Memory B cell (primary cell): ENCODE measurements at regions not wholly inside any gene's neighbourhood (a gene's known extent, or its start where the extent isn't known, plus 50 kb on each side); places are given as distances from the start of the nearest gene placed in this dataset.

Experiments used
- ATAC-seq: fragments of 150-1000 bp; cut with Tn5 transposase; 2 replicates; pipeline ENCODE4 v1.10.0; 2021; ENCODE audit warnings: low read depth, mild to moderate bottlenecking, moderate library complexity
- DNase-seq, 2 donors: peaks; one replicate each; pipeline ENCODE4 v3.0.0; 2022; ENCODE audit warnings: low spot score in 2 of 2
- H3K27ac Mint-ChIP-seq: one replicate; pipeline ENCODE4 v1.8.0; 2022; ENCODE audit warnings: mild to moderate bottlenecking, moderate library complexity, mixed read lengths
- H3K27me3 Mint-ChIP-seq: one replicate; pipeline ENCODE4 v1.8.0; 2022; ENCODE audit warnings: mixed read lengths
- H3K36me3 Mint-ChIP-seq: one replicate; pipeline ENCODE4 v1.8.0; 2022; ENCODE audit warnings: mild to moderate bottlenecking, mixed read lengths
- H3K4me1 Mint-ChIP-seq: one replicate; pipeline ENCODE4 v1.8.0; 2022; ENCODE audit warnings: mixed read lengths
- H3K4me3 Mint-ChIP-seq: one replicate; pipeline ENCODE4 v1.8.0; 2022; ENCODE audit warnings: mild to moderate bottlenecking, moderate library complexity, mixed read lengths
- H3K9me3 Mint-ChIP-seq: one replicate; pipeline ENCODE4 v1.8.0; 2022; ENCODE audit warnings: mixed read lengths

DNA sequence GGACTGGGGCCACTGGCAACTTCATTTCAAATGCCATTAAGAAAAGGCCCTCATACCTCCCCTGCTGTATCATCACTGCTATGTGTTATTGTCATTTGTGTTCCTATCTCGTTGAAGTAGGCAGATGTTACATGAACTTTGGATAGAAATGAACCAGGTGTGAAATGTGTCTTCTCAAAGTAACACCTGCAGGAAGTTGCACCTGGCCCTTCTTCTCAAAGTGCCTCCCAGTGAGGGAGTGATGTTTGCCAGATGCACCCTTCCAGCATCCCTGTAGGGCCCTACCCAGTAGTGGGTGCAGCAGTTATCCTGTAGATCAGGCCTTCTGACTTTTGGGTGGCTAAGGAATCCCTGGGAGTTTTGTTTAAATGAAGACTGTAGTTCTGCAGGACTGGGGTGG lies 197.7 kb upstream of the CTNNB1 start:
- Mint-ChIP-seq H3K4me3 (no peak overlapping the region), H3K27me3 (peaks cover 2% of the 10 kb centered on the region), H3K4me1 (peaks cover 6% of the 10 kb centered on the region), H3K27ac (no peak overlapping the region), H3K9me3 (no peaks in the 10 kb centered on the region), H3K36me3 (no peaks in the 10 kb centered on the region)
- no peak for DNase-seq
- no peak for ATAC-seq

DNA sequence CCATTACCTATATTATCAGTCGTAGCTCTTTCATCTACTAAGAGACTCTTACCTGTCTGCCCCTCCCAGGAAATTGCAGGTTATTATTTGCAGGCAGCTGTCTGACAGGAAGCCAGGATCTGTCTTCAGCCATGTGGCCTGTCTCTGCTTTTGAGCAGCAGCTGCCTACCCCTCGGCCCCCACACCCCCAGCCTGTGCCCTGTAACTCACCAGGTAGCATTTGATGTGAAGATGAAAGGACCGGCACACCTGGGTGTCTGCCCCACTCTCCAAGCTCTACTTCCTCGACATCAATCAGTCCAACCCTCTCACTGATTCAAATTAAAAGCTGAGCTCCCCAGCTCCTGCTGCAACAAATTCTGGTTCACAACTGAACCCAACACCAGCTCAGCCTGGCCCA lies 197.2 kb upstream of the CTNNB1 start:
- DNase-seq = no peak
- no peaks in the 10 kb centered on the region for H3K9me3 Mint-ChIP-seq
- H3K27me3 Mint-ChIP-seq = peaks cover 2% of the 10 kb centered on the region
- no peaks in the 10 kb centered on the region for H3K36me3 Mint-ChIP-seq
- H3K27ac Mint-ChIP-seq = no peak overlapping the region
- no peak for ATAC-seq
- no peak overlapping the region for H3K4me3 Mint-ChIP-seq
- H3K4me1 Mint-ChIP-seq = peaks cover 6% of the 10 kb centered on the region

- peaks cover 10% of the 10 kb centered on the region for H3K36me3 Mint-ChIP-seq
- H3K4me3 Mint-ChIP-seq = no peak overlapping the region
- DNase-seq (no peak), ATAC-seq (no peak)
- H3K4me1 Mint-ChIP-seq = peaks cover 1% of the 10 kb centered on the region
- H3K9me3 Mint-ChIP-seq = peaks cover 10% of the 10 kb centered on the region
- no peak overlapping the region for H3K27ac Mint-ChIP-seq
- peaks cover 6% of the 10 kb centered on the region for H3K27me3 Mint-ChIP-seq
These were observed 191.9 kb upstream of the CTNNB1 start for GRCh38 chr3:41007399-41007798.

- Mint-ChIP-seq H3K4me3 (no peak overlapping the region), H3K36me3 (peaks cover 10% of the 10 kb centered on the region), H3K4me1 (no peaks in the 10 kb centered on the region), H3K27ac (no peak overlapping the region), H3K27me3 (peaks cover 10% of the 10 kb centered on the region), H3K9me3 (peaks cover 10% of the 10 kb centered on the region)
- DNase-seq = no peak
- ATAC-seq = no peak
These were observed 187.5 kb upstream of the CTNNB1 start for GRCh38 chr3:41011854-41012253.

- Mint-ChIP-seq H3K4me1 (no peaks in the 10 kb centered on the region), H3K27me3 (peaks cover 2% of the 10 kb centered on the region), H3K9me3 (no peaks in the 10 kb centered on the region), H3K27ac (no peak overlapping the region), H3K36me3 (no peaks in the 10 kb centered on the region), H3K4me3 (no peak overlapping the region)
- no peak for ATAC-seq
- no peak for DNase-seq
These were observed 180.4 kb upstream of the CTNNB1 start for GRCh38 chr3:41018855-41019254.

GRCh38 chr3:41024031-41024836 lies 175.1 kb upstream of the CTNNB1 start:
- H3K9me3 Mint-ChIP-seq = no peaks in the 10 kb centered on the region
- no peaks in the 10 kb centered on the region for H3K36me3 Mint-ChIP-seq
- no peaks in the 10 kb centered on the region for H3K4me1 Mint-ChIP-seq
- no peaks in the 10 kb centered on the region for H3K27me3 Mint-ChIP-seq
- DNase-seq (no peak), ATAC-seq (no peak)
- no peak overlapping the region for H3K27ac Mint-ChIP-seq
- no peak overlapping the region for H3K4me3 Mint-ChIP-seq

DNA sequence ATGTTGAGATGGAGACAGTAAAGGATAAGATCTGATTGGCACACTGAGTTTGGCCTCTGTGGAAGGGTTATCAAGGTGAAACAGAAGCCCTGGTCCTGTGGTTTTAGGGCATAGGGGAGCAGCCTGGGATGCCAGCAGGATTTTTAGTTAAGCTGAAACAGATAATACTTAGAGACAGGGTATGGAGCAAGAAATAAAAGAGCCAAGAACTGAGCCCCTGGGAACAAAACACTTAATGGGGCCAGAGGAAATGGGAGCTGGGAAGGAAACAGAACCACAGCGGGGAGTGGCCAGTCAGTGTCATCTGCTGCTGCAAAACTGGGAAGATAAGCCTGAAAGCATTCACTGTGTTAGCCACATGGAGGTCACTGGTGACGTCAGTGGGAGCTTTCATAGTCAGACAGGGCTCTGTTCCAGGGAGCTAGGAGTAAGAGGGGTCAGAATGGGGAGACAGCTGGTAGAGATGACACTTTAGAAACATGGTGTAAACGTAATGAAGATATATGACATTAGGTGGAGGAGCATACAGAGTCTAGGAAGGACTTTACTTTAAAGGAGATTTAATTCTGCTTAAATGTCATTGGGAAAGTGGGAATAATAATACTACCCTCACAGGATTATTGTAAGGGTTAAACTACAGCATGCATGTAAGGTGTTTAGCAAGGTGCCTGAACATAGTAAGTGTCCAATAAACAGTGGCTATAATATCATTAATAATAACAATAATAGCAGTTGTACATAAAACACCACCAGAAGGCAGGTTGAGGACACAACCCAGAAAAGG lies 172.7 kb upstream of the CTNNB1 start:
- no peak overlapping the region for H3K27ac Mint-ChIP-seq

DNA sequence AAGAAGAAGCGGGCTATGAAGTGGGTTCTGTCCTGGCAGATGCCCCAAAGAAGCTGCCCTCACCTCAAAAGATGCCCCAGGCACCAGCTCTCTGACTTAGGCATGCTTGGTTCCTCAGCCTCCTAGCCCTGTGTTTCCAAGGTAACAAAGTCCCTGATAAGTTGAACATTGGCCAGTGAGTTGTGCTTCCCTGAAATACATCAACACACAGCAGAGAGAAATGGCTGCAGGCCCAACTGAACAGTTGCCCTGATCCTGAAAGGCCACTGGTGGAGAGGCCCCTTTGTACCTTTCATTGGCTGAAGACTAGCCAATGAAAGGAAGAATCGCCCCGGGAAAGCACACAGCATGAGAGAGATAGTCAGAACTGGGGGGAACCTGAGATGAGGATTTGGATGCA lies 169.9 kb upstream of the CTNNB1 start:
- no peak overlapping the region for H3K27ac Mint-ChIP-seq
- no peaks in the 10 kb centered on the region for H3K36me3 Mint-ChIP-seq
- no peaks in the 10 kb centered on the region for H3K4me1 Mint-ChIP-seq
- no peaks in the 10 kb centered on the region for H3K9me3 Mint-ChIP-seq
- ATAC-seq (no peak), DNase-seq (no peak)
- H3K4me3 Mint-ChIP-seq = no peak overlapping the region
- H3K27me3 Mint-ChIP-seq = peaks cover 3% of the 10 kb centered on the region

More for the DNA sequence above, 172.7 kb upstream of the CTNNB1 start:
- ATAC-seq (no peak), DNase-seq (no peak)
- H3K4me1 Mint-ChIP-seq = no peaks in the 10 kb centered on the region
- H3K4me3 Mint-ChIP-seq = no peak overlapping the region
- H3K9me3 Mint-ChIP-seq = no peaks in the 10 kb centered on the region
- H3K27me3 Mint-ChIP-seq = peaks cover 2% of the 10 kb centered on the region
- no peaks in the 10 kb centered on the region for H3K36me3 Mint-ChIP-seq

DNA sequence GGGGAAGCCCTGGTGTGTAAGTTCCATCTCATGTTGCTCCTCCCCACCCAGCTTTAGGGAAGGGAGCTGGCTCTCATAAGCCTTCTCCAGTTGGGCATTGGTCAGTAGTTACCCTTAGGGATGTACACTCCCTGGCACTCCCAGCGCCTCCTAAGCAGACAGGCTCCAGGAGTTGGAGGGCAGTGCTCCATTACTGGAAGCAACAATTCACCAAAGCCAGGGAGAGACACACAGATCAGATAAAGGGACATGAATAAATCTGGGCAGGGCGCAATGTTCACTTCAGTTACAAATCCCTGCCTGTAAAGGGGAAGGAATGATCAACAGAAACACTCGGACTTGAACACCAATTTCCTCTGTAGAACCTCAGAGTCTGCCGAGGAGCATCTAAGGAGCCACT lies 169.1 kb upstream of the CTNNB1 start:
- Mint-ChIP-seq H3K4me1 (no peaks in the 10 kb centered on the region), H3K36me3 (no peaks in the 10 kb centered on the region), H3K4me3 (no peak overlapping the region), H3K27me3 (peaks cover 3% of the 10 kb centered on the region), H3K27ac (no peak overlapping the region), H3K9me3 (no peaks in the 10 kb centered on the region)
- DNase-seq (no peak), ATAC-seq (no peak)

- ATAC-seq = no peak
- no peak overlapping the region for H3K4me3 Mint-ChIP-seq
- H3K27ac Mint-ChIP-seq = no peak overlapping the region
- H3K9me3 Mint-ChIP-seq = no peaks in the 10 kb centered on the region
- H3K4me1 Mint-ChIP-seq = no peaks in the 10 kb centered on the region
- no peaks in the 10 kb centered on the region for H3K36me3 Mint-ChIP-seq
- peaks cover 3% of the 10 kb centered on the region for H3K27me3 Mint-ChIP-seq
- no peak for DNase-seq
These were observed 167.9 kb upstream of the CTNNB1 start for GRCh38 chr3:41031401-41031800.

- Mint-ChIP-seq H3K36me3 (no peaks in the 10 kb centered on the region), H3K27ac (no peak overlapping the region), H3K4me3 (no peak overlapping the region), H3K4me1 (peaks cover 11% of the 10 kb centered on the region), H3K27me3 (peaks cover 3% of the 10 kb centered on the region), H3K9me3 (peaks cover 2% of the 10 kb centered on the region)
- ATAC-seq = no peak
- DNase-seq = no peak
These were observed 165.3 kb upstream of the CTNNB1 start for GRCh38 chr3:41033956-41034519.

GRCh38 chr3:41035456-41036022 lies 163.8 kb upstream of the CTNNB1 start:
- no peak for DNase-seq
- Mint-ChIP-seq H3K4me1 (peaks cover 11% of the 10 kb centered on the region), H3K36me3 (no peaks in the 10 kb centered on the region), H3K27me3 (peaks cover 3% of the 10 kb centered on the region), H3K9me3 (peaks cover 2% of the 10 kb centered on the region), H3K27ac (no peak overlapping the region), H3K4me3 (no peak overlapping the region)
- ATAC-seq = no peak

DNA sequence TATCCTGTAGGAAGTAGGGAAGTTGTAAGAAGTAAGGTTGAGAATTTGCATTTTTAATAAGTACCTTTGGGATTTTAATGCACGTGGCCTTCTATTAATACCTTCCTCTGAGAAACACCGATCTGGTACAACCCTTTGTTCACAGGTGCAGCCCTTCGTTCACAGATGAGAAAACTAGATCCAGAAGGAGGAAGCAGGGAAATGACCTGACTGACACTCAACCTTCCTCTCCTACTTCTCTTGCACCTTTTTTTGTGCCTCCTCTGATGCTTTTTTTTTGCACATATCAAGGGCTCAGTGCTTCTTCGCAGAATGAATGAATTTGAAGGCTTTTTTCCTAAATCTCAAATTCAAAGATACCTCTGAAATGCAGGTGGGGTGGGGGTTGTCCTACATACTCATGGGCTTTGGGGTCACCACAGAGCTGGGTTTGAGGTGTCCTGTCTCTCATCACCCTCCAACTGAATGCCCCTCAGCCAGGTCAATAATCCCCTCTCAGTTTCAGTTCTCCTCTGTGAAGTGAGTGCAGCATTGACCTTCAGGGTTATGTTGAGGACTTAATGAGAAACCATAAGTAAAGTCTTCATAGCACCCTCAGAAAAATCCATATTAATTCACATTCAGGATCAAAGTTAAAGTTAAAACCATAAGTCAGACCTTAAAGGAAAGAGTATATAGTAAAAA lies 161.5 kb upstream of the CTNNB1 start:
- H3K27ac Mint-ChIP-seq = no peak overlapping the region
- no peak for ATAC-seq
- no peak overlapping the region for H3K4me3 Mint-ChIP-seq
- H3K9me3 Mint-ChIP-seq = peaks cover 2% of the 10 kb centered on the region
- H3K27me3 Mint-ChIP-seq = peaks cover 7% of the 10 kb centered on the region
- no peak for DNase-seq
- H3K4me1 Mint-ChIP-seq = peaks cover 11% of the 10 kb centered on the region
- no peaks in the 10 kb centered on the region for H3K36me3 Mint-ChIP-seq

- no peak for DNase-seq
- H3K4me1 Mint-ChIP-seq = peaks cover 11% of the 10 kb centered on the region
- H3K27me3 Mint-ChIP-seq = peaks cover 15% of the 10 kb centered on the region
- H3K9me3 Mint-ChIP-seq = peaks cover 2% of the 10 kb centered on the region
- no peaks in the 10 kb centered on the region for H3K36me3 Mint-ChIP-seq
- no peak overlapping the region for H3K4me3 Mint-ChIP-seq
- no peak overlapping the region for H3K27ac Mint-ChIP-seq
- no peak for ATAC-seq
These were observed 159.0 kb upstream of the CTNNB1 start for GRCh38 chr3:41040256-41040655.
